ENCODE measurements at regions not wholly inside any gene's neighbourhood (a gene's known extent, or its start where the extent isn't known, plus 50 kb on each side); places are given as distances from the start of the nearest gene placed in this dataset.

GRCh38 chr5:29162297-29162696, 2031.2 kb upstream of the CDH6 start:
- no peaks in the 10 kb centered on the region for H3K36me3 ChIP-seq
- H3K4me1 ChIP-seq: no peaks in the 10 kb centered on the region
- H3K9me3 ChIP-seq: no peaks in the 10 kb centered on the region
- H3K4me3 ChIP-seq: no peak overlapping the region
- in situ Hi-C loops (cut with MboI; ENCODE audit: low pct_ligation_motif_present in 1 of 4, low pct_unique_long_range_greater_than_20kb in 1 of 4, low sequenced_read_pairs in 3 of 4): no loop called here
- WGBS, 2 donors (ENCODE audit: low coverage in 1 of 2): 33 to 43% methylated on average over 1 of the region's 1 CpG
- H3K27me3 ChIP-seq: no peaks in the 10 kb centered on the region
- no peak overlapping the region for H3K27ac ChIP-seq
- no peak for TF ChIP-seq POLR2AphosphoS5 (IDR thresholded peaks at IDR 0.05)
- no peak for TF ChIP-seq POLR2A (IDR thresholded peaks at IDR 0.05)
- TF ChIP-seq EP300 (IDR thresholded peaks at IDR 0.05; ENCODE audit: low read depth): no peak
- no peak for TF ChIP-seq CTCF (IDR thresholded peaks at IDR 0.05)
- intact Hi-C loops (cut with DNase I; ENCODE audit: low total_unique reads): no loop called here
- no peak for DNase-seq

- in situ Hi-C loops (cut with MboI; ENCODE audit: low pct_ligation_motif_present in 1 of 4, low pct_unique_long_range_greater_than_20kb in 1 of 4, low sequenced_read_pairs in 3 of 4) (no loop called here), intact Hi-C loops (cut with DNase I; ENCODE audit: low total_unique reads) (no loop called here)
- no peak for DNase-seq
- TF ChIP-seq CTCF (IDR thresholded peaks at IDR 0.05) (no peak), EP300 (IDR thresholded peaks at IDR 0.05; ENCODE audit: low read depth) (no peak), POLR2AphosphoS5 (IDR thresholded peaks at IDR 0.05) (no peak), POLR2A (IDR thresholded peaks at IDR 0.05) (no peak)
- H3K9me3 ChIP-seq: no peaks in the 10 kb centered on the region
- no peaks in the 10 kb centered on the region for H3K4me1 ChIP-seq
- WGBS, 2 donors (ENCODE audit: low coverage in 1 of 2): 26 to 40% methylated on average over 1 of the region's 1 CpG
- no peaks in the 10 kb centered on the region for H3K27me3 ChIP-seq
- H3K27ac ChIP-seq: no peak overlapping the region
- H3K36me3 ChIP-seq: no peaks in the 10 kb centered on the region
- H3K4me3 ChIP-seq: no peak overlapping the region
Measured at GRCh38 chr5:29161399-29162291, 2031.8 kb upstream of the CDH6 start.

- Histone ChIP-seq H3K4me1 (no peaks in the 10 kb centered on the region), H3K27me3 (no peaks in the 10 kb centered on the region), H3K4me3 (no peak overlapping the region), H3K27ac (no peak overlapping the region), H3K36me3 (no peaks in the 10 kb centered on the region), H3K9me3 (no peaks in the 10 kb centered on the region)
- in situ Hi-C loops (cut with MboI; ENCODE audit: low pct_ligation_motif_present in 1 of 4, low pct_unique_long_range_greater_than_20kb in 1 of 4, low sequenced_read_pairs in 3 of 4) (no loop called here), intact Hi-C loops (cut with DNase I; ENCODE audit: low total_unique reads) (no loop called here)
- TF ChIP-seq CTCF (IDR thresholded peaks at IDR 0.05) (no peak), EP300 (IDR thresholded peaks at IDR 0.05; ENCODE audit: low read depth) (no peak), POLR2A (IDR thresholded peaks at IDR 0.05) (no peak), POLR2AphosphoS5 (IDR thresholded peaks at IDR 0.05) (no peak)
- DNase-seq: no peak
- 53% methylated on average over 1 of the region's 1 CpG for WGBS, 2 donors (ENCODE audit: low coverage in 1 of 2)
Measured at GRCh38 chr5:29157975-29158374, 2035.5 kb upstream of the CDH6 start.

- no peak for DNase-seq
- Histone ChIP-seq H3K4me3 (no peak overlapping the region), H3K4me1 (no peaks in the 10 kb centered on the region), H3K27ac (no peak overlapping the region), H3K27me3 (no peaks in the 10 kb centered on the region), H3K36me3 (no peaks in the 10 kb centered on the region), H3K9me3 (no peaks in the 10 kb centered on the region)
- intact Hi-C loops (cut with DNase I; ENCODE audit: low total_unique reads): no loop called here
- 64% methylated on average over 2 of the region's 2 CpGs; no CpG with 5 or more reads in 1 of the 2 donors for WGBS, 2 donors (ENCODE audit: low coverage in 1 of 2)
- in situ Hi-C loops (cut with MboI; ENCODE audit: low pct_ligation_motif_present in 1 of 4, low pct_unique_long_range_greater_than_20kb in 1 of 4, low sequenced_read_pairs in 3 of 4): no loop called here
- TF ChIP-seq POLR2AphosphoS5 (IDR thresholded peaks at IDR 0.05) (no peak), CTCF (IDR thresholded peaks at IDR 0.05) (no peak), POLR2A (IDR thresholded peaks at IDR 0.05) (no peak), EP300 (IDR thresholded peaks at IDR 0.05; ENCODE audit: low read depth) (no peak)
Measured at GRCh38 chr5:29150840-29151239, 2042.6 kb upstream of the CDH6 start.
